Neural progenitor cell (in vitro differentiated cells): ENCODE measurements at regions not wholly inside any gene's neighbourhood (a gene's known extent, or its start where the extent isn't known, plus 50 kb on each side); places are given as distances from the start of the nearest gene placed in this dataset.

Experiments
- DNase-seq: peaks from one replicate; pipeline ENCODE4 v3.0.0-alpha.2; 2016; ENCODE audit warnings: low spot score
- H2AFZ ChIP-seq: fragments of 200-600 bp; sonication (generic); replicated peaks from 2 replicates; pipeline ENCODE4 v1.6.1; 2016; ENCODE audit warnings: antibody characterized with exemption
- H3F3A ChIP-seq: fragments of 200-600 bp; sonication (generic); 2 replicates; pipeline ENCODE4 v1.6.1; 2016; ENCODE audit warnings: antibody characterized with exemption, low read depth
- H3K27ac ChIP-seq: fragments of 200-600 bp; sonication (generic); 2 replicates; pipeline ENCODE4 v1.5.1; 2016; ENCODE audit warnings: mild to moderate bottlenecking
- H3K27me3 ChIP-seq: fragments of 200-600 bp; sonication (generic); 2 replicates; pipeline ENCODE4 v1.6.1; 2016; ENCODE audit warnings: mild to moderate bottlenecking, moderate library complexity
- H3K36me3 ChIP-seq: fragments of 200-600 bp; sonication (generic); 2 replicates; pipeline ENCODE4 v1.5.1; 2016
- H3K4me1 ChIP-seq: fragments of 200-600 bp; sonication (generic); 2 replicates; pipeline ENCODE4 v1.6.1; 2016; ENCODE audit warnings: mixed run types
- H3K4me2 ChIP-seq: fragments of 200-600 bp; sonication (generic); 2 replicates; pipeline ENCODE4 v1.6.1; 2016
- H3K4me3 ChIP-seq: fragments of 200-600 bp; sonication (generic); 2 replicates; pipeline ENCODE4 v1.5.1; 2016
- H3K79me2 ChIP-seq: fragments of 200-600 bp; sonication (generic); 2 replicates; pipeline ENCODE4 v1.6.1; 2016; ENCODE audit warnings: low read depth
- H3K9ac ChIP-seq: fragments of 200-600 bp; sonication (generic); 2 replicates; pipeline ENCODE4 v1.6.1; 2016
- H3K9me3 ChIP-seq: fragments of 200-600 bp; sonication (generic); 2 replicates; pipeline ENCODE4 v1.5.1; 2016; ENCODE audit warnings: low read depth
- H4K20me1 ChIP-seq: fragments of 200-600 bp; sonication (generic); 2 replicates; pipeline ENCODE4 v1.6.1; 2016; ENCODE audit warnings: low read depth
- H3K27ac Mint-ChIP-seq: 3 replicates; pipeline ENCODE4 v1.8.0; 2021; ENCODE audit warnings: mixed read lengths
- H3K27me3 Mint-ChIP-seq: 2 replicates; pipeline ENCODE4 v1.8.0; 2022; ENCODE audit warnings: low read depth, mild to moderate bottlenecking, inconsistent platforms, moderate library complexity, mixed read lengths; ENCODE audit not compliant: insufficient read depth
- H3K36me3 Mint-ChIP-seq: 3 replicates; pipeline ENCODE4 v1.8.0; 2021; ENCODE audit warnings: mixed read lengths
- H3K4me1 Mint-ChIP-seq: 3 replicates; pipeline ENCODE4 v1.8.0; 2021; ENCODE audit warnings: mixed read lengths
- H3K4me3 Mint-ChIP-seq: 3 replicates; pipeline ENCODE4 v1.8.0; 2021; ENCODE audit warnings: mild to moderate bottlenecking, moderate library complexity, mixed read lengths
- H3K9me3 Mint-ChIP-seq: 3 replicates; pipeline ENCODE4 v1.8.0; 2020; ENCODE audit warnings: mixed read lengths
- CTCF ChIP-seq: fragments of 200-600 bp; sonication (generic); IDR thresholded peaks from 2 replicates; pipeline ENCODE4 v1.5.1; 2017; ENCODE audit warnings: antibody characterized with exemption, mild to moderate bottlenecking
- EZH2 ChIP-seq: fragments of 200-600 bp; sonication (generic); IDR thresholded peaks from 2 replicates; pipeline ENCODE4 v1.6.1; 2017; ENCODE audit warnings: antibody characterized with exemption, mild to moderate bottlenecking, moderate library complexity
- EZH2phosphoT487 ChIP-seq: fragments of 200-600 bp; sonication (generic); IDR thresholded peaks from 2 replicates; pipeline ENCODE4 v1.6.1; 2017; ENCODE audit warnings: antibody characterized with exemption

DNA sequence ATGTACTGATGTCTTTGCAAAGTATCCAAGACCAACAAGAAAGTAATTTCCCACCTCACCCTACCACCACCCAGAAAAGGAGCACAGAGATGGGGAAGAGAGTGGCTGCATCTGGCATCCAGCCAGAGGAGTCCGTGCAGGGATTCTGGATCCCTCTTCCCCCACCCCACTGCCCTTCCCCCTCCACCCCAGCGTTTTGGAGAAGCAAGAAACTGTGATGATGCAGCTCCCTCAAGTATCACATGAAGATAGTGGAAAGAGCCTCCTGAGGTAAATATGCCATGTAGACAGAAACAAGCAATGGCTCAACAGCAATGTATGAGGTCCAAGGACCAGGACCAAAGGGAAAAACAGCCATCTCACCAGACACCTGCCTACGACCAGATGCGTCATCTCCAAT, 153.8 kb downstream of the DEPDC1B start:
- no peak overlapping the region for H3K9ac ChIP-seq
- H3K9me3 ChIP-seq, result no peaks in the 10 kb centered on the region
- no peaks in the 10 kb centered on the region for H4K20me1 ChIP-seq
- no peaks in the 10 kb centered on the region for H3K36me3 ChIP-seq
- no peaks in the 10 kb centered on the region for H3K27me3 ChIP-seq
- no peaks in the 10 kb centered on the region for H3F3A ChIP-seq
- Mint-ChIP-seq H3K4me3 (no peak overlapping the region), H3K36me3 (no peaks in the 10 kb centered on the region), H3K9me3 (no peaks in the 10 kb centered on the region), H3K4me1 (peaks cover 10% of the 10 kb centered on the region), H3K27ac (no peak overlapping the region), H3K27me3 (no peaks in the 10 kb centered on the region)
- no peaks in the 10 kb centered on the region for H3K79me2 ChIP-seq
- no peak overlapping the region for H3K27ac ChIP-seq
- DNase-seq, result no peak
- H3K4me1 ChIP-seq, result peaks cover 10% of the 10 kb centered on the region
- TF ChIP-seq EZH2phosphoT487 (no peak), CTCF (no peak), EZH2 (no peak)
- H2AFZ ChIP-seq, result no peak overlapping the region
- H3K4me2 ChIP-seq, result no peak overlapping the region
- H3K4me3 ChIP-seq, result no peak overlapping the region

DNA sequence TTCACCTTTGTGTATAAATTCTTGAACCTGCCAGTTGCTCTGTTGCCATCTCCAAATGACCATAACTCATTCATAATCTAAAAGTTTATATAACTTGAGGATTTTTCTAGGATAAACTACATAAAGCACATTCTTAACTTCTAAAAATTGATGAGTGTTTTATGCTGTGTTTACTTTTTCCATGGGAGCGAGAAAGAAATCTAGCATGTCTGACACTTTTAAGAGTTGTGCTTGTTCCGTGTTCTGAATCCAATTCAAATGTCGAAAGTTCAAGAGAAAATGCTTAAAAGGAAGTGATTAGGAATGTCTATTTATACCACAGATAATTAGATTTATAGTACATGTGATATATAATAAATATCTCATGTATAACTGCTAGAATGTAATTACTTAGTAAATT, 154.4 kb downstream of the DEPDC1B start:
- Histone ChIP-seq H3F3A (no peaks in the 10 kb centered on the region), H2AFZ (no peak overlapping the region), H3K27ac (no peak overlapping the region), H3K4me2 (no peak overlapping the region), H3K4me3 (no peak overlapping the region), H4K20me1 (no peaks in the 10 kb centered on the region), H3K79me2 (no peaks in the 10 kb centered on the region), H3K4me1 (peaks cover 13% of the 10 kb centered on the region), H3K9me3 (no peaks in the 10 kb centered on the region), H3K9ac (no peak overlapping the region), H3K27me3 (no peaks in the 10 kb centered on the region), H3K36me3 (no peaks in the 10 kb centered on the region)
- DNase-seq, result no peak
- no peaks in the 10 kb centered on the region for H3K36me3 Mint-ChIP-seq
- H3K27me3 Mint-ChIP-seq, result peaks cover 2% of the 10 kb centered on the region
- H3K4me1 Mint-ChIP-seq, result peaks cover 16% of the 10 kb centered on the region
- H3K9me3 Mint-ChIP-seq, result no peaks in the 10 kb centered on the region
- no peak overlapping the region for H3K27ac Mint-ChIP-seq
- TF ChIP-seq CTCF (no peak), EZH2phosphoT487 (no peak), EZH2 (no peak)
- no peak overlapping the region for H3K4me3 Mint-ChIP-seq

DNA sequence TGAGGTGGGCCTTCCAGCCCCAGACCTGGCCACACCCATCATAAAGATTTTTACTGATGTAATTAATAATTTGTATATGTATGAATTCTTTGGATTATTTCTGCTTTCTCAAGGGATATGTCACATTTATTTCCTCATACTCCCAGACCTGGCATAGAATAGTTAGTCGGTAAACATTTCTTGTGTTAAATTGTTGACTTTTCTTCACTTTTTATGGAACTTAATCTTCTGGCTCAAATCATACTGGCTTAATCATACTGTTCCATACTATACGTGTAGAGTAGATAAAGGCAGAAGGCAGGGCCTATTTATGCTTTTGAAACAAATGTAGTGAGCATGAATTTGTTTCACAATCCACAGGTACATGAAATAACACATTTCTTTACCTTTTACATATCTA, 155.8 kb downstream of the DEPDC1B start:
- H4K20me1 ChIP-seq, result no peaks in the 10 kb centered on the region
- no peaks in the 10 kb centered on the region for H3K9me3 Mint-ChIP-seq

More for the DNA sequence above, 155.8 kb downstream of the DEPDC1B start:
- Histone ChIP-seq H3K4me1 (peaks cover 13% of the 10 kb centered on the region), H2AFZ (no peak overlapping the region), H3K4me3 (no peak overlapping the region), H3K27me3 (no peaks in the 10 kb centered on the region), H3K79me2 (no peaks in the 10 kb centered on the region), H3K9ac (no peak overlapping the region), H3F3A (no peaks in the 10 kb centered on the region), H3K4me2 (no peak overlapping the region), H3K9me3 (no peaks in the 10 kb centered on the region), H3K36me3 (no peaks in the 10 kb centered on the region), H3K27ac (no peak overlapping the region)
- peaks cover 2% of the 10 kb centered on the region for H3K27me3 Mint-ChIP-seq
- TF ChIP-seq EZH2phosphoT487 (no peak), CTCF (no peak), EZH2 (no peak)
- no peak overlapping the region for H3K4me3 Mint-ChIP-seq
- DNase-seq, result no peak
- H3K36me3 Mint-ChIP-seq, result no peaks in the 10 kb centered on the region
- peaks cover 21% of the 10 kb centered on the region for H3K4me1 Mint-ChIP-seq
- no peak overlapping the region for H3K27ac Mint-ChIP-seq
